Esophagus muscularis mucosa (tissue), 3 donors: ENCODE measurements at regions not wholly inside any gene's neighbourhood (a gene's known extent, or its start where the extent isn't known, plus 50 kb on each side); places are given as distances from the start of the nearest gene placed in this dataset.

Source experiments
- CTCF ChIP-seq, 3 experiments: fragments of 200-600 bp in 2 of 3; fragments of 450-650 bp in 1 of 3; sonication (generic) in 2 of 3; IDR thresholded peaks; one replicate each; pipeline ENCODE4 v1.5.1; 2017 to 2019; ENCODE audit warnings: antibody characterized with exemption in 3 of 3, mild to moderate bottlenecking in 2 of 3, moderate library complexity in 1 of 3
- EP300 ChIP-seq: sonication (generic); formaldehyde crosslinking; IDR thresholded peaks from one replicate; pipeline ENCODE4 v1.6.1; 2017; ENCODE audit warnings: antibody characterized with exemption

- TF ChIP-seq EP300 (no peak), CTCF (IDR thresholded peaks at IDR 0.05) (no peak)
Measured at GRCh38 chr3:102096066-102096465, 246.8 kb downstream of the NFKBIZ start.
